ENCODE measurements at regions not wholly inside any gene's neighbourhood (a gene's known extent, or its start where the extent isn't known, plus 50 kb on each side); places are given as distances from the start of the nearest gene placed in this dataset.

- Histone ChIP-seq H3K9me3 (ENCODE audit: control insufficient read depth, insufficient read depth, low read depth, low read length) (no peaks in the 10 kb centered on the region), H3K36me3 (ENCODE audit: control insufficient read depth, insufficient read depth, low read length) (no peaks in the 10 kb centered on the region), H3K4me1 (ENCODE audit: control insufficient read depth, extremely low read depth, insufficient read depth, low read length) (peaks cover 4% of the 10 kb centered on the region), H3K4me2 (ENCODE audit: extremely low read depth, insufficient read depth, low read length) (no peak overlapping the region), H2AFZ (ENCODE audit: low read length) (no peak overlapping the region), H4K20me1 (ENCODE audit: control insufficient read depth, extremely low read depth, insufficient read depth, low read length) (no peaks in the 10 kb centered on the region), H3K27ac (ENCODE audit: insufficient read depth, low read length) (no peak overlapping the region), H3K9ac (ENCODE audit: insufficient read depth, low read length) (no peak overlapping the region), H3K79me2 (ENCODE audit: control insufficient read depth, insufficient read depth, low read length) (no peaks in the 10 kb centered on the region), H3K27me3 (ENCODE audit: control insufficient read depth, insufficient read depth, low read length) (no peaks in the 10 kb centered on the region), H3K4me3 (replicated peaks in 1 of 4; ENCODE audit: control extremely low read depth in 1 of 4, insufficient read depth in 1 of 4, low read depth in 3 of 4, low read length in 4 of 4) (no peak overlapping the region)
- peak in 1 of 2 donors; percentile 25 for DNase-seq (ENCODE audit: low read depth in 2 of 2)
- no peak for TF ChIP-seq CTCF (conservative IDR thresholded peaks at IDR 0.05 in 1 of 2, IDR thresholded peaks at IDR 0.05 in 1 of 2; ENCODE audit: low read depth in 1 of 2, low read length in 2 of 2)
- TF ChIP-seq EZH2 (IDR thresholded peaks at IDR 0.05; ENCODE audit: low read length, missing control alignments): no peak
Measured at GRCh38 chr13:37442996-37443395, 155.6 kb downstream of the POSTN start.

- no peak for TF ChIP-seq EZH2 (IDR thresholded peaks at IDR 0.05; ENCODE audit: low read length, missing control alignments)
- TF ChIP-seq CTCF (conservative IDR thresholded peaks at IDR 0.05 in 1 of 2, IDR thresholded peaks at IDR 0.05 in 1 of 2; ENCODE audit: low read depth in 1 of 2, low read length in 2 of 2): no peak
- Histone ChIP-seq H3K79me2 (ENCODE audit: control insufficient read depth, insufficient read depth, low read length) (no peaks in the 10 kb centered on the region), H4K20me1 (ENCODE audit: control insufficient read depth, extremely low read depth, insufficient read depth, low read length) (no peaks in the 10 kb centered on the region), H3K36me3 (ENCODE audit: control insufficient read depth, insufficient read depth, low read length) (no peaks in the 10 kb centered on the region), H3K4me2 (ENCODE audit: extremely low read depth, insufficient read depth, low read length) (no peak overlapping the region), H3K27ac (ENCODE audit: insufficient read depth, low read length) (no peak overlapping the region), H3K4me1 (ENCODE audit: control insufficient read depth, extremely low read depth, insufficient read depth, low read length) (no peaks in the 10 kb centered on the region), H2AFZ (ENCODE audit: low read length) (no peak overlapping the region), H3K27me3 (ENCODE audit: control insufficient read depth, insufficient read depth, low read length) (no peaks in the 10 kb centered on the region), H3K9ac (ENCODE audit: insufficient read depth, low read length) (no peak overlapping the region), H3K4me3 (replicated peaks in 1 of 4; ENCODE audit: control extremely low read depth in 1 of 4, insufficient read depth in 1 of 4, low read depth in 3 of 4, low read length in 4 of 4) (no peak overlapping the region), H3K9me3 (ENCODE audit: control insufficient read depth, insufficient read depth, low read depth, low read length) (no peaks in the 10 kb centered on the region)
- no peak for DNase-seq (ENCODE audit: low read depth in 2 of 2)
Measured at GRCh38 chr13:37435881-37436280, 162.7 kb downstream of the POSTN start.

DNA sequence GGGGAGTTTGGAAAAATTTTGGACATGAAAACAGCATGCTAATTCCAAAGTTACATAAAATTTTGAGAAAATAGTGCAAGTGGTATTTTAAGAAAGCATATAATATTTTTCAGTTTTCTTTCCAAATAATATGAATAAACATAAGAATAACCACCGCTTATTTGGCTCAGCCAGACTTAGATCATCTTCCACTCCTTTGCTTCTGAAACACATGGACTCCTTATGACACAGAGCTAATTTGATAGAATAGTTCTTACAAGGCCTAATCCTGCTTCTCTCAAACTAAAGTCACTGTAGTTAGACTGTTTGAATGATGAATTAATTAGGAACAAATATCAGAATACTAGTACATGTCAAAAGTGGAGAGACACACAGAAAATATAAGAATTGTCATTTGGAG is 165.5 kb downstream of the POSTN start:
- Histone ChIP-seq H3K4me1 (ENCODE audit: control insufficient read depth, extremely low read depth, insufficient read depth, low read length) (peaks cover 2% of the 10 kb centered on the region), H3K36me3 (ENCODE audit: control insufficient read depth, insufficient read depth, low read length) (no peaks in the 10 kb centered on the region), H3K27me3 (ENCODE audit: control insufficient read depth, insufficient read depth, low read length) (no peaks in the 10 kb centered on the region), H3K9me3 (ENCODE audit: control insufficient read depth, insufficient read depth, low read depth, low read length) (no peaks in the 10 kb centered on the region), H4K20me1 (ENCODE audit: control insufficient read depth, extremely low read depth, insufficient read depth, low read length) (no peaks in the 10 kb centered on the region), H2AFZ (ENCODE audit: low read length) (no peak overlapping the region), H3K4me2 (ENCODE audit: extremely low read depth, insufficient read depth, low read length) (no peak overlapping the region), H3K79me2 (ENCODE audit: control insufficient read depth, insufficient read depth, low read length) (no peaks in the 10 kb centered on the region), H3K27ac (ENCODE audit: insufficient read depth, low read length) (no peak overlapping the region), H3K4me3 (replicated peaks in 1 of 4; ENCODE audit: control extremely low read depth in 1 of 4, insufficient read depth in 1 of 4, low read depth in 3 of 4, low read length in 4 of 4) (no peak overlapping the region), H3K9ac (ENCODE audit: insufficient read depth, low read length) (no peak overlapping the region)
- no peak for DNase-seq (ENCODE audit: low read depth in 2 of 2)
- TF ChIP-seq CTCF (conservative IDR thresholded peaks at IDR 0.05 in 1 of 2, IDR thresholded peaks at IDR 0.05 in 1 of 2; ENCODE audit: low read depth in 1 of 2, low read length in 2 of 2) (no peak), EZH2 (IDR thresholded peaks at IDR 0.05; ENCODE audit: low read length, missing control alignments) (no peak)

Measured in fibroblast of lung (primary cell).